ENCODE measurements at regions not wholly inside any gene's neighbourhood (a gene's known extent, or its start where the extent isn't known, plus 50 kb on each side); places are given as distances from the start of the nearest gene placed in this dataset.

DNA sequence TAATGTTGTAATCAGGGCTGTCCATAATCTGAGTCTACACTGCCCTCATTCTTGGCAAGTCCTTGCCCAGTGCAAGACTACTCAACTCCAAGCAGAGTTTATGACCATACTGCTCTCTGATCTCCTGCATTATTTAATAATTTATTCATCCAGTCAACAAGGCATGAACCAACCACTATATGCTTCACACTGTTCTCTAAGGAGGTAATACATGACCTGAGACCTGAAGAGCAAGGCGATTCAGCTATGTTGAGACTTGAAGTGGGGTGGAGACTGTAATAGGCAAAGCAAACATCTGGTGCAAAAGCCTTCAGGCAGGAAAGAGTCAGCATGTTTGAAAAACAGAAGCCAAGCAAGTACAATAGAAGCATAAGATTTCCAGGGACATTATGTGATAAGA lies 1362.8 kb downstream of the ROBO2 start:
- Histone ChIP-seq H3K9me3 (ENCODE audit: control insufficient read depth, low read depth, low read length) (no peaks in the 10 kb centered on the region), H3K27me3 (ENCODE audit: insufficient read depth, low read length) (no peaks in the 10 kb centered on the region), H2AFZ (ENCODE audit: low read length) (no peak overlapping the region), H4K20me1 (ENCODE audit: control insufficient read depth, insufficient read depth, insufficient read length) (no peaks in the 10 kb centered on the region), H2BK12ac (ENCODE audit: insufficient read length, low read depth, low read length) (no peak overlapping the region), H4K8ac (replicated peaks; ENCODE audit: insufficient read length, low read depth, low read length) (no peak overlapping the region), H3K23ac (ENCODE audit: insufficient read length, low read depth, low read length) (no peak overlapping the region), H3K79me1 (ENCODE audit: insufficient read depth, low read depth, low read length, poor library complexity, severe bottlenecking) (no peaks in the 10 kb centered on the region), H3K23me2 (ENCODE audit: insufficient read length, low read depth, low read length, poor library complexity, severe bottlenecking) (no peaks in the 10 kb centered on the region), H3K4me1 (ENCODE audit: insufficient read depth, low read length) (no peaks in the 10 kb centered on the region), H2BK20ac (ENCODE audit: low read depth, low read length, poor library complexity, severe bottlenecking) (no peak overlapping the region), H3K4me2 (ENCODE audit: insufficient read depth, insufficient read length, low read length) (no peak overlapping the region), H2AK5ac (ENCODE audit: insufficient read length, low read length) (no peak overlapping the region), H3K4ac (ENCODE audit: low read depth, low read length) (no peak overlapping the region), H3K18ac (ENCODE audit: insufficient read length, low read depth, low read length) (no peak overlapping the region), H3K56ac (ENCODE audit: insufficient read length, low read depth, low read length) (no peak overlapping the region), H4K5ac (ENCODE audit: insufficient read length, low read depth, low read length) (no peak overlapping the region), H3K79me2 (ENCODE audit: insufficient read depth, low read length) (no peaks in the 10 kb centered on the region), H3K14ac (ENCODE audit: insufficient read depth, low read length) (no peak overlapping the region), H3K9ac (ENCODE audit: extremely low read depth, insufficient read length, low read length) (no peak overlapping the region), H3K27ac (ENCODE audit: insufficient read length, low read depth, low read length) (no peak overlapping the region), H2BK120ac (ENCODE audit: low read depth, low read length, poor library complexity, severe bottlenecking) (no peak overlapping the region), H4K91ac (ENCODE audit: insufficient read length, low read depth, low read length) (no peak overlapping the region), H2BK15ac (ENCODE audit: low read depth, low read length) (no peak overlapping the region), H3T11ph (ENCODE audit: low read length) (no peak overlapping the region), H2BK5ac (ENCODE audit: insufficient read length, low read length) (no peak overlapping the region)
- Mint-ChIP-seq H3K4me3 (no peak overlapping the region), H3K27me3 (ENCODE audit: low read depth) (no peaks in the 10 kb centered on the region), H3K36me3 (ENCODE audit: insufficient read depth in 1 of 3, low read depth in 3 of 3) (no peaks in the 10 kb centered on the region), H3K4me1 (no peaks in the 10 kb centered on the region), H3K27ac (no peak overlapping the region), H3K9me3 (no peaks in the 10 kb centered on the region)
- WGBS (ENCODE audit: extremely low coverage, insufficient read length, low lambda C conversion rate) = no CpG with 5 or more reads among the region's 1 CpG
- DNase-seq = no peak
- no peak for TF ChIP-seq CTCF (conservative IDR thresholded peaks at IDR 0.05)
